ENCODE measurements at regions not wholly inside any gene's neighbourhood (a gene's known extent, or its start where the extent isn't known, plus 50 kb on each side); places are given as distances from the start of the nearest gene placed in this dataset.
A peak's percentile ranks its signal among the peaks of the same experiment; 100 is the strongest.

DNA sequence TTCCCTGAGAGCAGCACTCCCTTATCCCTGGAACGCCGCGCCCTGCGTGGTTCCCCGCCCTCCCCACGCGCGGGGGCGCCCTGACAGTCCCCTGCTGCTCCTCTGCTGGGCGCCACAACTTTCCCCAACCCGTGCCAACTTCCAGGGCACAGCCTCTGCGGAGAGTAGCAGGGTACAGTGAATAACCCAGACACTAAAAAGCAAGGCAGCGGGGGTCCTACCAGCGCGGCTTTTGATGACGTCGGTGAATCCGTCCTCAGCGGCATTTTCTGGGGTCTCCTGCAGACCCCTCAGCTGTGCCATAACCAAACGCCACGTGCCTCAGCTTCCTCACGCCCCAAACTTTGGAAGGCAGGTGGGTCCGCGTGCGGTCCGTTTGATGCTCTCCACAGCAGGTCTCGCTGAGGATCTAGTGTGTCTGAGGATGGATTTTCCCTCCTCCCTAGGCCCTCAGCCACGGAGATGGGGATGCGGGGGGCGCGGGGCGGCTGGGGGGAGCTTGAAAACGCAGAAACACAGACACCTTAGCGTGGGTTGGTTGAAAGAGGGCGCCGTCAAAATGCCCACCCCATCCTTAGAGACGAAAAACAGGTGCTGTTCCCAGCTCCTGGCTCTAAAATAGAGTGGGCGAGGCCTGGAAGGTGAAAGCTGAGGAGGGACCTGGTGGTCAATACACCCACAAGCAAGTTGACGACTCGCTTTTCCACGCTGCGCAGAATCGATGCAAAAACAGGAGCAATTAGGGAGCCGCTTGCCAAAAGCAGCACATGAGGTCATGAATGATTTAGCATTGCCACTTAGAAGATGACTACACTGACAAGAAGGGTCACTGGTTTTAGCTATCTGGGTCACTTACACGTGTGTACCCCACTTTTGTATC is 405.6 kb downstream of the FAM47A start:
- Histone ChIP-seq H3K36me3 (ENCODE audit: control insufficient read depth, insufficient read depth, low read length) (no peaks in the 10 kb centered on the region), H3K4me3 (ENCODE audit: low read depth, low read length) (no peak overlapping the region), H3K27me3 (ENCODE audit: control insufficient read depth, insufficient read depth, low read length) (no peaks in the 10 kb centered on the region)
- TF ChIP-seq, protein P1, sequence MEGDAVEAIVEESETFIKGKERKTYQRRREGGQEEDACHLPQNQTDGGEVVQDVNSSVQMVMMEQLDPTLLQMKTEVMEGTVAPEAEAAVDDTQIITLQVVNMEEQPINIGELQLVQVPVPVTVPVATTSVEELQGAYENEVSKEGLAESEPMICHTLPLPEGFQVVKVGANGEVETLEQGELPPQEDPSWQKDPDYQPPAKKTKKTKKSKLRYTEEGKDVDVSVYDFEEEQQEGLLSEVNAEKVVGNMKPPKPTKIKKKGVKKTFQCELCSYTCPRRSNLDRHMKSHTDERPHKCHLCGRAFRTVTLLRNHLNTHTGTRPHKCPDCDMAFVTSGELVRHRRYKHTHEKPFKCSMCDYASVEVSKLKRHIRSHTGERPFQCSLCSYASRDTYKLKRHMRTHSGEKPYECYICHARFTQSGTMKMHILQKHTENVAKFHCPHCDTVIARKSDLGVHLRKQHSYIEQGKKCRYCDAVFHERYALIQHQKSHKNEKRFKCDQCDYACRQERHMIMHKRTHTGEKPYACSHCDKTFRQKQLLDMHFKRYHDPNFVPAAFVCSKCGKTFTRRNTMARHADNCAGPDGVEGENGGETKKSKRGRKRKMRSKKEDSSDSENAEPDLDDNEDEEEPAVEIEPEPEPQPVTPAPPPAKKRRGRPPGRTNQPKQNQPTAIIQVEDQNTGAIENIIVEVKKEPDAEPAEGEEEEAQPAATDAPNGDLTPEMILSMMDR (IDR thresholded peaks at IDR 0.05; ENCODE audit: insufficient read depth, low read length, severe bottlenecking): no peak
- no peak for DNase-seq (ENCODE audit: low read depth)
- FAIRE-seq: no peak

DNA sequence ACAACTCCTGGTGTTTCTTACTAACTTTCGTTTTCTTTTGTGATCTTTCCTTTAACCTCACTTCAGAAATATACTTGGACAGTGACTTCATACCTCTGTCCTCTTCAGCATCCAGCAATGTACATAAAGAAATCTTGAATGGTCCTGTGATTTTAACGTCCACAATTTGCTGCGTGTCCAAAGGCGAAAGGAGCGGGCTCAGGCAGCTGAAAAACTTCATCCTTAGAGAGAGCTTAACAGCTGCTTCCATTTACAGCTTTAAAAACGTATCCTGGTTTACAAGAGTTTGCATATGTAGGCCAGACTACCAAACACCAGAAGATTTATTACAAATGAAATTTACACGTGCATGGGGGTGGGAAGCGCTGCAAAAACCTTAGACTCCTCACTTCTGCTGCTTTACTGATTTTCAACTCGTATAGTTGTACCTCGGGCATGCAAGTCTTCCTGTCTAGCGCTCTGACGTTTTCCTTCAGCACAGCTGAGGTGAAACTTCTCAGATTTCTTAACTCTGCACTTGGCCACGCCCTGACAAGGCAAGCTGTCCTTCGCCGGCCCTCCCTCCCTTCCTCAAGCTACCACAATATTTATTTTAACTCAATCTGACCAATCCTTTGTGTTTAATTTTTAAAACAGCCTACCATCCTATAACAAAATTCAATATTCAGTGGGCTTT is 406.4 kb downstream of the FAM47A start:
- Histone ChIP-seq H3K4me3 (ENCODE audit: low read depth, low read length) (peak overlapping the region; percentile 23), H3K27me3 (ENCODE audit: control insufficient read depth, insufficient read depth, low read length) (no peaks in the 10 kb centered on the region), H3K36me3 (ENCODE audit: control insufficient read depth, insufficient read depth, low read length) (no peaks in the 10 kb centered on the region)
- TF ChIP-seq, protein P1 (IDR thresholded peaks at IDR 0.05; ENCODE audit: insufficient read depth, low read length, severe bottlenecking): no peak
- peak; percentile 48 for DNase-seq (ENCODE audit: low read depth)
- FAIRE-seq: no peak

DNA sequence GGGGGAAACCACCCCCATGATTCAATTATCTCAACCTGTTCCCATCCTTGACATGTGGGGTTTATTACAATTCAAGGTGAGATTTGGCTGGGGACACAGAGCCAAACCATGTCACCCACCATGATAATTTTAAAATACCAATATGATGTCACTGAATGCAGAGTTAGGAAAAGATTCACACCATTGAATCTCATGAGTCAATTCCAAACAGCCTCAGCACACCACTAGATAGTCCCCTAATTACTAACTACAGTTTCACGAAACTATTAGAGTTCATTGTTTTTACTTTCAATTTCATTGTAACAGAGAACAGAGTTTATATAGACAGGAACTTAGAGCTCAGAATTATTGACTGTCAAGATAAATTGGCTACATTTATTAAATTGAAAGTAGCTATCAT is 410.2 kb downstream of the FAM47A start:
- TF ChIP-seq, protein P1 (IDR thresholded peaks at IDR 0.05; ENCODE audit: insufficient read depth, low read length, severe bottlenecking): no peak
- H3K27me3 ChIP-seq (ENCODE audit: control insufficient read depth, insufficient read depth, low read length): no peaks in the 10 kb centered on the region
- H3K36me3 ChIP-seq (ENCODE audit: control insufficient read depth, insufficient read depth, low read length): no peaks in the 10 kb centered on the region
- no peak overlapping the region for H3K4me3 ChIP-seq (ENCODE audit: low read depth, low read length)
- FAIRE-seq (no peak), DNase-seq (ENCODE audit: low read depth) (no peak)

DNA sequence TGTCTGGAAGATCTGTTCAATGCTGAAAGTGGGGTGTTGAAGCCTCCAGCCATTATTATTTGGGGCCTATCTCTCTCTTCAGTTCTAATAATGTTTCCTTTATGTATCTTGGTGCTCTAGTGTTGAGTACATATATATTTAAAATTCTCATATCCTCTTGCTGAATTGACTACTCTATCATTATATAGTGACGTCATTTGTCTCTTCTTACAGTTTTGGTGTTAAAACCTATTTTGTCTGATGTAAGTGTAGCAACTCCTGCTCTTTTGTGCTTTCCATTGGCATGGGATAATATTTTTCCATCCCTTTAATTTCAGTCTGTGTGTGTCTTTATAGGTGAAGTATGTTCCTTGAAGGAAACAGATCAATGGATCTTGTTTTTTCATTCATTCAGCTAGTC is 446.0 kb downstream of the FAM47A start:
- no peak for DNase-seq (ENCODE audit: low read depth)
- TF ChIP-seq, protein P1 (IDR thresholded peaks at IDR 0.05; ENCODE audit: insufficient read depth, low read length, severe bottlenecking): no peak
- Histone ChIP-seq H3K36me3 (ENCODE audit: control insufficient read depth, insufficient read depth, low read length) (no peaks in the 10 kb centered on the region), H3K4me3 (ENCODE audit: low read depth, low read length) (no peak overlapping the region), H3K27me3 (ENCODE audit: control insufficient read depth, insufficient read depth, low read length) (no peaks in the 10 kb centered on the region)
- FAIRE-seq: no peak

Measured in bronchial epithelial cell (primary cell).